Left hindlimb (tissue), 1 donor: ENCODE measurements at regions not wholly inside any gene's neighbourhood (a gene's known extent, or its start where the extent isn't known, plus 50 kb on each side); places are given as distances from the start of the nearest gene placed in this dataset.
"Not testable (repeated sequence)": the region's sequence is repeated elsewhere in the genome, so short reads cannot be mapped to it uniquely, and the experiment has no call there.

ENCODE experiments used
- DNase-seq: peaks from one replicate; pipeline ENCODE4 v3.0.0-alpha.2; 2018

- DNase-seq: no peak
These were observed 72.8 kb upstream of the CUX1 start for GRCh38 chr7:101744588-101744987.

- no peak for DNase-seq
These were observed 71.1 kb upstream of the CUX1 start for GRCh38 chr7:101746314-101746713.

GRCh38 chr7:101747053-101747878 is 70.2 kb upstream of the CUX1 start:
- no peak for DNase-seq

GRCh38 chr7:101747879-101748345 is 69.5 kb upstream of the CUX1 start:
- DNase-seq: no peak

- DNase-seq: no peak
These were observed 67.5 kb upstream of the CUX1 start for GRCh38 chr7:101749891-101750290.

- DNase-seq: no peak
These were observed 64.1 kb upstream of the CUX1 start for GRCh38 chr7:101753316-101753715.

GRCh38 chr7:101754424-101755159 is 62.8 kb upstream of the CUX1 start:
- DNase-seq: peak; percentile 46

- no peak for DNase-seq
These were observed 59.5 kb upstream of the CUX1 start for GRCh38 chr7:101757879-101758278.

- not testable (repeated sequence) for DNase-seq
These were observed 58.9 kb upstream of the CUX1 start for GRCh38 chr7:101758519-101758918.

- no peak for DNase-seq
These were observed 53.2 kb upstream of the CUX1 start for GRCh38 chr7:101764221-101764620.

- no peak for DNase-seq
These were observed 49.9 kb upstream of the CUX1 start for GRCh38 chr7:101767544-101767943.
